ENCODE measurements at regions not wholly inside any gene's neighbourhood (a gene's known extent, or its start where the extent isn't known, plus 50 kb on each side); places are given as distances from the start of the nearest gene placed in this dataset.
A peak's percentile ranks its signal among the peaks of the same experiment; 100 is the strongest.

DNA sequence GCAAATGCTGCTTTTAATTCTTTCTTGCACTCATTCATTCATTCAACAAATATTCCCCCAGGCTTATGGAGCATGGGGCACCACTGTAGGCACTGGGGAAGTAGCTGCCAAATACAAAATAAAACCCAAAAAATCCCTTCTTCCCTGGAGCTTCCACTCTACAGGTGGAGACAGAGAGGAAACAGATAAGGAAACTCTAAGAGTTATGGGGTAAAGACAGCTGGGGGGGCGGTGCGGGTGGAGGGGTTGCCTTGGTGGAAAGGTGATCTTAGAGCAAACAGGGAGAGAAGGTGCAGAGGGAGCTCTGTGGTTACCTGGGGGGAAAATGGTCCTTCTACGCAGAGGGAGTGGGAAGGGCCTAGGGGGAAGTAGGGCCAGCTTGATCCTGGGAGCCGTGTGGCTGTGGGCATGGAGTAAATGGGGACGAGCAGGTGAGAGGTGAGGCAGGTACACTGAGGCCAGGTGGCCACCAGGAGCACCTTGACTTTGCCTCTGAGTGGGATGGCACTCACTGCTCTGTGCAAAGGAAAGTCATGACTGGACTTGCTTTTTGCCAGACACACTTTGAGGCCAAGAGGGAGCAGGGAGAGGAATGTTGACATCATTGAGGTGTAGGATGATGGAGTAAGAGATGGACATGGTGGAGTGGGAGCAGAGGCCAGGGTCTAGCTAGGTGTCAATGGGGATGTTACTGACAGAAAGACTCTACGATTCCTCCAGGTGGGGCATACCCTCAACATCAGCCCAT lies 152.0 kb downstream of the ETS2 start:
- Mint-ChIP-seq H3K36me3 (ENCODE audit: insufficient read depth) (no peaks in the 10 kb centered on the region), H3K27ac (no peak overlapping the region), H3K4me3 (no peak overlapping the region), H3K27me3 (peaks cover 9 to 41% of the 10 kb centered on the region in 2 donors), H3K9me3 (peaks cover 4 to 8% of the 10 kb centered on the region in 2 donors), H3K4me1 (ENCODE audit: low read depth in 2 of 2) (no peaks in the 10 kb centered on the region)
- no peak for DNase-seq
- ATAC-seq (replicated peaks): no peak

DNA sequence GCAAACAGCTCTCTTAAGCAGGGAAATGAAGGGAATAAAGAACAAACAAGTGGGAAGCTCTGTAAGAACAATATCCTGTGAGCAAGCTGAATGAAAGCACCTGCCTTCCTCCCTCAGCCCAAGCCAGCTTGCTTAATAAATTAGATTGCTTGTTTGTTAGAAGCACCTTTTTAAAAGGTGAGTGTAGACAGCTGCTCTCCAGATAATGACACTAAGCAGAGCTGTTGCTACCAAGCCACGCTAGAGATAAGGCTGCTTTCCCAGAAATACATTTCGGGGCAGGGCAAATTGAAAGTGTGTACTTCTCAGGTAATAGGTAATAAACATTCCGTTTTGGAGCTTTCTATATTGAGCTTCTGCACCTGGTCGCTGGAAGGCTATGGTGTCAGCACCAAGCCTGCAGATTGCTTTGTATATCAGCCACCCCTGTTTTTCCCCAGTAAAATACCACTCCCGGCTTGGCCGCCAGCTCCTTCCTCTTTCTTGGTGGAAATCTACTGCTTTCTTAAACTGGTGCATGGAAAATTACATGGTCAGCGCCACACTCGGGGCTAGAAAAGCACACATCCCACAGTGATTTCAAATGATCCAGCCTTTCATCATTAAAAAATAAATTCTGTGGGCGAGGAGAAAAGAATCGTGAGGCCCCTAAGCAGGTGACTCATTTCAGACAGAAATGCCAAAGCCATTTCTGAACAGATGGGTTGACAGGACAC lies 151.3 kb downstream of the ETS2 start:
- Mint-ChIP-seq H3K4me3 (no peak overlapping the region), H3K27ac (no peak overlapping the region), H3K36me3 (ENCODE audit: insufficient read depth) (no peaks in the 10 kb centered on the region), H3K9me3 (peaks cover 2 to 5% of the 10 kb centered on the region in 2 donors), H3K4me1 (ENCODE audit: low read depth in 2 of 2) (no peaks in the 10 kb centered on the region), H3K27me3 (peaks cover 17 to 48% of the 10 kb centered on the region in 2 donors)
- ATAC-seq (replicated peaks) (no peak), DNase-seq (no peak)

DNA sequence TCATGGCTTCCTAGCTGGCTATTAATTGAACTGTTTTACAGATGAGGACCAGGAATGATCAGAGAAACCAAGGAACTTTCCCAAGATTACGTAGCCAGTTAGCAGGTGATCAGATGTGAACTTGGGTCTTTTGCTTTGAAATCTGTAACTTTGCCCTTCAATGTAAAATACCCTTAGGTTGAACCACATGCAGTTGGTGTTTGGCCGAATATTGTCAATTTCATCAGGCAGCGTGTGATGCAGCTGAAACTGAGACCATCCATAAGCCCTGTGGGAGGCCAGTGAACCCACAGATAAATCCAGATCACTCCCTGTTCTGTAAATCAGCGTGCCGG lies 150.8 kb downstream of the ETS2 start:
- Mint-ChIP-seq H3K4me3 (no peak overlapping the region), H3K36me3 (ENCODE audit: insufficient read depth) (no peaks in the 10 kb centered on the region), H3K27me3 (peaks cover 19 to 54% of the 10 kb centered on the region in 2 donors), H3K27ac (no peak overlapping the region), H3K9me3 (no peaks in the 10 kb centered on the region), H3K4me1 (ENCODE audit: low read depth in 2 of 2) (no peaks in the 10 kb centered on the region)
- DNase-seq (no peak), ATAC-seq (replicated peaks) (no peak)

DNA sequence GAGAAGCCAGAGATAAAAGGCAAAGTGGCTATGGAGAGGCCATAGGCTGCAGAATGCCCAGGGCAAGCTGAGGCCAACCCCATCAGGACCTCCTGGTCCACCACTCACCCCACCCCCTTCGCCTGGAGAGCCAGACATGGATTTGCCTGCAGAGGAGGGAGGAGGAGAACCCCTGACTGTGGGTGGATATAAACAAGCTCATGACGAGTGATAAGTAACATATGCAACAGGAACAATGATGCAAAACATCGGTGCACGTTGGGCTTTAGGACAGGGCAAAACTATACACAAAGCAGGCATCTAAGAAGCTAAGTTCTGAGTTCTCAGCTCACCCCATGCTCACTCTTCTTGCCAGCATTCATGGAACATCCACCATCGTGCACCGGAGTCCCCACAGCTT lies 150.3 kb downstream of the ETS2 start:
- ATAC-seq (replicated peaks) (no peak), DNase-seq (no peak)
- H3K4me1 Mint-ChIP-seq (ENCODE audit: low read depth in 2 of 2): no peaks in the 10 kb centered on the region
- H3K9me3 Mint-ChIP-seq: no peaks in the 10 kb centered on the region
- H3K4me3 Mint-ChIP-seq: no peak overlapping the region
- H3K27me3 Mint-ChIP-seq: peaks cover 19 to 59% of the 10 kb centered on the region in 2 donors
- no peaks in the 10 kb centered on the region for H3K36me3 Mint-ChIP-seq (ENCODE audit: insufficient read depth)
- H3K27ac Mint-ChIP-seq: no peak overlapping the region

DNA sequence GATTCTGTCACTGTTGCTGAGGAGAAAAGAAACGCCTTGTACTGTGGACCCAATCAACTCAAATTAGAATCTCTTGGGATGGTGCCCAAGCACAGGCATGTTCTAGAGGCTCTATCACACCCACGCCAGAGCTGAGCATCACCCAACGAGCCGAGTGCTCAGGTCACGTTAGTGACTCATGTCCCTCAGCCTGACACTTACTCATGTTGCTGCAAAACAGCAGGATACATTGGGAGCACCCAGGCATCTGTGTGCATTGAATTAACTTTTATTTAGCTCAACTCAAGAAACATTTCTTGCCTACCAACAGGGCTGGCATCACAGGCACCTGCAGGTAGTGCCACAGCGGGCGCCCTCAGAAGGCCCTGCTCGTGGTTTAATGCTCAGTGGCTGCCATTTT lies 149.8 kb downstream of the ETS2 start:
- H3K36me3 Mint-ChIP-seq (ENCODE audit: insufficient read depth): no peaks in the 10 kb centered on the region
- no peak for DNase-seq
- no peak overlapping the region for H3K27ac Mint-ChIP-seq
- no peaks in the 10 kb centered on the region for H3K9me3 Mint-ChIP-seq
- H3K4me3 Mint-ChIP-seq: no peak overlapping the region
- peaks cover 19 to 60% of the 10 kb centered on the region in 2 donors for H3K27me3 Mint-ChIP-seq
- ATAC-seq (replicated peaks): no peak
- no peaks in the 10 kb centered on the region for H3K4me1 Mint-ChIP-seq (ENCODE audit: low read depth in 2 of 2)

DNA sequence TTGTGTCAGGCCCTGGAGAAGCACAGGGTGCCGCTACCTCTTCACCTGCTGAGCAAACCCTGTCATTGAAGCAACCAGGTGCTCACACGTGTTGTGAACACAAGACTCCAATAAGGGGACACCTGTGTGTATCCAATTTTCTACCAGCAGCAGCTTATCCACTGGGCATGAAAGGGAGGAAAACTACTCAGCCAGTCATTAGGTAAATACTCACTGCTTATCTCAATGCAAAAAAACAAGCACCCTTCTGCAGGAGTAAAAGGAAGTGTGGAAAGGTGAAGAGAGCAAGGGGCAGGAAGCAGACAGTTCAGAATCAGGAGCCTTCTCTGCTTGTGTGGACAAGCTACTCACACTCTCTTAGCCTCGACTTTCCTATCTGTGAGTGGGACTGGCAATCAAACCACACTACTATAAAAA lies 148.9 kb downstream of the ETS2 start:
- H3K27ac Mint-ChIP-seq: no peak overlapping the region
- DNase-seq (no peak), ATAC-seq (replicated peaks) (no peak)
- H3K36me3 Mint-ChIP-seq (ENCODE audit: insufficient read depth): no peaks in the 10 kb centered on the region
- H3K4me1 Mint-ChIP-seq (ENCODE audit: low read depth in 2 of 2): no peaks in the 10 kb centered on the region
- H3K4me3 Mint-ChIP-seq: no peak overlapping the region
- H3K27me3 Mint-ChIP-seq: peaks cover 19 to 59% of the 10 kb centered on the region in 2 donors
- H3K9me3 Mint-ChIP-seq: no peaks in the 10 kb centered on the region

DNA sequence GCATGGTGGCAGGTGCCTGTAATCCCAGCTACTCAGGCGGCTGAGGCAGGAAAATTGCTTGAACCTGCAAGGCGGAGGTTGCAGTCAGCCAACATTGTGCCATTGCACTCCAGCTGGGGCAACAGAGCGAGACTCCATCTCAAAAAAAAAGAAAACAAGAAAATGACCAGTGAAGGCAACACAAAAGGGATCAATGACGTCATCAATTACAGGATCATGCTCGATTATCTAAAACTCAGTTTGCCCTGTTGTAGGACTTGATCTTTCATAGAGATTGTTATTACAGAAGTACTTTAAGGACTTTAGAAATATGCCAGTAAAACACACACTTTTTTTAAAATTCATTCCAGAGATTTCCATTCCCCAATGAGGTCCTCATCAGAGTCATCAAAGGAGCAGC lies 147.8 kb downstream of the ETS2 start:
- Mint-ChIP-seq H3K36me3 (ENCODE audit: insufficient read depth) (no peaks in the 10 kb centered on the region), H3K27me3 (peaks cover 19 to 52% of the 10 kb centered on the region in 2 donors), H3K27ac (no peak overlapping the region), H3K4me3 (no peak overlapping the region), H3K4me1 (ENCODE audit: low read depth in 2 of 2) (no peaks in the 10 kb centered on the region), H3K9me3 (no peaks in the 10 kb centered on the region)
- DNase-seq (no peak), ATAC-seq (replicated peaks) (no peak)

DNA sequence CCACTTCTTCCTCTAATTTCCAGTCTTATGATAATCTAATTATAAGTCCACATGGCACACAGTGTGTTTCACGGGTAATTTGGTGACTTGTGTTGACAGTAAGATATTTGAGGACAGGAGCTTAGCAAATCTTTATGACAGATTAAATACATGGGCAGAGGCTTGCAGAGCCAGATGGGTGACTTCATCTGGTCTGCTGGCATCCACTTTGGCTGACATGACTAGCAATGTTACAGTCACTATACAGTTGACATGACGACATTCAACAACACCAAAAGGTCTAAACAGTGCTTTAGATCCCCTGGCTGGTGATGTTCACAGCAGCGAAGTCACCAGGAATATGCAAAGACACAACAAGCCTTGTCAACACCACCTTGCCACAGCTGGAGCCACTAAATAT lies 147.2 kb downstream of the ETS2 start:
- peak overlapping the region in 1 of 2 donors; percentile 19 for H3K27ac Mint-ChIP-seq
- no peak for DNase-seq
- peaks cover 19 to 47% of the 10 kb centered on the region in 2 donors for H3K27me3 Mint-ChIP-seq
- no peak overlapping the region for H3K4me3 Mint-ChIP-seq
- no peak for ATAC-seq (replicated peaks)
- H3K9me3 Mint-ChIP-seq: no peaks in the 10 kb centered on the region
- no peaks in the 10 kb centered on the region for H3K4me1 Mint-ChIP-seq (ENCODE audit: low read depth in 2 of 2)
- H3K36me3 Mint-ChIP-seq (ENCODE audit: insufficient read depth): no peaks in the 10 kb centered on the region

DNA sequence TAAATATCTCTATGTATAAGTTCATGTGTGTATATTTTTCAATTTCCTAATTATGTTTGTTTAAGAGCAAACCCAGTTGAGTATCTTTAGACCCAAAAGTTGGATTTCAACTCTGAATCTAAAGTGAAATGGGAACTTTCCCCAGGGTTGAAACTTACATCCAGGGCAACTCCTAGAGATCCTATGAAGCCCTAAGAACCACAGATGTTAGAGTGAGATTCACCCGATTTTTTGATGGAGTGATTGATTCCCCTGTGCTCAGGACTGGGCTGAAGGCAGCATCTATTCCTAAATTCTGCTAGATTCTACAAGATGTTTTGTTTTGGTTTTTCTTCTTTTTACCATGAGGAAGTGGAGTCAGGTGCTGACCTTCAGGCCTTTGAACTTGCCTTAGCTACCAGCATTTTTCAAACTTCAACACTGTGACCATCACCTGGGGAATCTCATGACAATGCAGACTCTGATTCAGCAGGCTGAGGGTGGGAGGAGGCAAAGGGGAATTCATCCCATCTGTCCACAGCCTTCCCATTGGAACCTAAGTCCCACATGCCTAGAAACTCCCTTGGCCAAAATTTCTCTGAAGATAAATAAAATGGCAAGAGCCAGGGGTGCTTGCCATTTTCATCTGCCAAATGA lies 145.5 kb downstream of the ETS2 start:
- H3K27ac Mint-ChIP-seq: no peak overlapping the region
- no peaks in the 10 kb centered on the region for H3K9me3 Mint-ChIP-seq
- no peaks in the 10 kb centered on the region for H3K36me3 Mint-ChIP-seq (ENCODE audit: insufficient read depth)
- H3K4me3 Mint-ChIP-seq: no peak overlapping the region
- no peak for ATAC-seq (replicated peaks)
- H3K4me1 Mint-ChIP-seq (ENCODE audit: low read depth in 2 of 2): no peaks in the 10 kb centered on the region
- DNase-seq: no peak
- H3K27me3 Mint-ChIP-seq: peaks cover 19 to 43% of the 10 kb centered on the region in 2 donors

DNA sequence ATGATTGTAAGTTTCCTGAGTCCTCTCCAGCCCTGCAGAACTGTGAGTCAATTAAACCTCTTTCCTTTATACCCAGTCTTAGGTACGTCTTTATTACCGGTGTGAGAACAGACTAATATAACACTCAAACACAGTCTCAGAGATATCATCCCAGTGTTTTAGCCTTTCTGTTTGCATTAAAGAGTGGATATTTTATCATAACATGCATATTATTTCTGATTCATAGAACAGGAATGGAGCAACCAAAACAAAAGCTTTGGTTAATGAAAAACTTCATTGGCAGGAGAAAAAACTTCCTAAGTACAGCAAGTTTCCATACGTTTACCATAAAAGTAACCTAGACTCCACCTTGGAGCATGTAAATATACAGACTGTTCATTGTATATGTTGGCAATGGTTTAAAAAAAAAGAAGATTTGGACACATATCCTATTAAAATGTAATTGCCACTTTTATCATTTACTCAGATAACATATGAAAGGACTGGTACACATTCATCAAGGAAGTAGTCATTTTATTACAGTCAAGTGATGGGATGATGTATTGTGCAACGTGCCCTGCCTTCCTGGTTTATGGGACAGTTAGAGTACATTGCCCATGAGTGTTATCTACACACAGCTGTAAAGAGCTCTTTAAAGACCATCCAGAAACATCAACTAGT lies 144.8 kb downstream of the ETS2 start:
- no peak for ATAC-seq (replicated peaks)
- Mint-ChIP-seq H3K4me1 (ENCODE audit: low read depth in 2 of 2) (no peaks in the 10 kb centered on the region), H3K36me3 (ENCODE audit: insufficient read depth) (no peaks in the 10 kb centered on the region), H3K27me3 (peaks cover 19 to 43% of the 10 kb centered on the region in 2 donors), H3K27ac (no peak overlapping the region), H3K9me3 (no peaks in the 10 kb centered on the region), H3K4me3 (no peak overlapping the region)
- no peak for DNase-seq

DNA sequence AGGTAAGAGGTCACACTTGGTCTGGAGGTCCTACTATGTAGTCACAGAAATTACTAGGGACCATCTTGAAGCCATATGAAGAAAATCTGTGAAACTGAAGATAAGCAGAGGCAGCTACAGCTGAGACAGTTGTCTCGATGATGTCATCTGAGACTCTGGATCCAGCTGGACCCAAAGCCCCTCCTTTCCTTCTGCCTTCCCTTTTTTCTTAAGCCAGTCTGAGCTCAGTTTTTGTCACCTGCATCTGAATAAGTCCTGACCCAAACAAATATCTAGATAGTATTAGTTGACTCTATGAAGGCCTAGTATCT lies 143.3 kb downstream of the ETS2 start:
- Mint-ChIP-seq H3K36me3 (ENCODE audit: insufficient read depth) (no peaks in the 10 kb centered on the region), H3K4me1 (ENCODE audit: low read depth in 2 of 2) (no peaks in the 10 kb centered on the region), H3K4me3 (no peak overlapping the region), H3K27me3 (peaks cover 17 to 52% of the 10 kb centered on the region in 2 donors), H3K27ac (no peak overlapping the region), H3K9me3 (no peaks in the 10 kb centered on the region)
- DNase-seq (no peak), ATAC-seq (replicated peaks) (no peak)

DNA sequence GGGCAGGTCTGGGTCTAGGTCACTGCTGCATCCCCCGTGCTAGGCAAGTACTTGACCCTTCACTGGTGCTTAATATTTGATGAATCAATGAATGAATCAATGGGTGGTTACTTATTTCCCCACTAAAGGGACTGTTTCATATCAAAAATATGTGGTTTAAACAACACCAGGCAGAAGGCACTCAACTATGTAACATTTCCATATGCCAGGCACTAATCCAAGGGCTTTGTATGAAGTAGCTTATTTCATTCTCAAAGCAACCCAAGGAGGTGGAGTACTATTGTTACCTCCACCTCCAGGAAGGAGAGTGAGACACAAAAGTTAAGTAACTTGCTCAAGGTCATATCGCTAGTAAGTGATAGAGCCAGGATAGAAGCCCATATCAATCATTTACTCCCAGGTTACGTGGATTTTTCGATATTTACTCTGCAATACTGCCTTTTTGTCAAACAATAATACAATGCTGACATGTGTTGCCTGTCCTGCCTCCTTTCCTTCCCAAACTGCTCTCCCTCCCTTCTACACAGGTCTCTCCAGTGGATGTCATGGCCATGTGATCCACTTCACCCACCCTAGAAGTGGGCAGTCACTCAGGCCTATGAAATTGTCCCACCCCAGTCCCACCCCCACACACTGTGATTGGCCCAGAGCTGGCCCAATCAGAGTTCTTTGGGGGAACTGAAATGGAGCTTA lies 142.8 kb downstream of the ETS2 start:
- no peak overlapping the region for H3K27ac Mint-ChIP-seq
- DNase-seq: no peak
- no peaks in the 10 kb centered on the region for H3K4me1 Mint-ChIP-seq (ENCODE audit: low read depth in 2 of 2)
- H3K36me3 Mint-ChIP-seq (ENCODE audit: insufficient read depth): no peaks in the 10 kb centered on the region
- no peak overlapping the region for H3K4me3 Mint-ChIP-seq
- no peaks in the 10 kb centered on the region for H3K9me3 Mint-ChIP-seq
- no peak for ATAC-seq (replicated peaks)
- peaks cover 13 to 48% of the 10 kb centered on the region in 2 donors for H3K27me3 Mint-ChIP-seq

DNA sequence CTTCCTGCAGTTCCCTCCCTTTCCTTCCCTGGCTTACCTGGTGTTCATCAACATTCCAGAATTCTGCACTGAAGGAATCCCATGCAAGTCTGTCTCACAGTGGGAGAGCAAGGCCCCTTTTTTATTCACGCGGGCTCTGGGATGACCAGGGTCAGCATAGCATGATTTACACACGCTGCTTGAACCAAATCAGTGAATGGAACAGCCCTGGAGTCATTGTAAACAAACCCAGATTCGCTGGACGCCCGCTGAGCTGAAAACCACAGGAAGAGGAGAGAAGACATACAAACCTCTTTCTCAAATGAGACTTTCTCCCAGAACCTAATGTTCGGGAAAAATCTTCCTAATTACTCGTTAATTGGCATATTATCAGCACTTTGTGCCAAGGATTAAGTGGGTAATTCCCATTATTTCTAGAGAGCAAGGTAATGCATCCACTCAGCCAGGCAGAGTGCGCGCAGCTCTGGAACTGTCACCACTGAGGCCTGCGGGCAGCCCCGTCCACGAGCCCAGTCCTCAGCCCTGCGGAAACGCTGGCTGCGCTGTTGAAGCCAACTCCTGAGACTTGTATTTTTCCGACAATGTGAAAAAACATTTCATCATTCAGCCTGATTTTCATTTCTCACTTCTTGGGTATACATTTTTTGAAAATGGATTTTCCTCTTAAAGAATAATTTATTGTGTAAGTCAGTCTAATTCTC lies 140.0 kb downstream of the ETS2 start:
- H3K4me3 Mint-ChIP-seq: no peak overlapping the region
- no peak for ATAC-seq (replicated peaks)
- no peaks in the 10 kb centered on the region for H3K4me1 Mint-ChIP-seq (ENCODE audit: low read depth in 2 of 2)
- peaks cover 0 to 42% of the 10 kb centered on the region in 2 donors for H3K27me3 Mint-ChIP-seq
- H3K9me3 Mint-ChIP-seq: no peaks in the 10 kb centered on the region
- no peak overlapping the region for H3K27ac Mint-ChIP-seq
- H3K36me3 Mint-ChIP-seq (ENCODE audit: insufficient read depth): no peaks in the 10 kb centered on the region
- no peak for DNase-seq
